ENCODE measurements at regions not wholly inside any gene's neighbourhood (a gene's known extent, or its start where the extent isn't known, plus 50 kb on each side); places are given as distances from the start of the nearest gene placed in this dataset.

DNA sequence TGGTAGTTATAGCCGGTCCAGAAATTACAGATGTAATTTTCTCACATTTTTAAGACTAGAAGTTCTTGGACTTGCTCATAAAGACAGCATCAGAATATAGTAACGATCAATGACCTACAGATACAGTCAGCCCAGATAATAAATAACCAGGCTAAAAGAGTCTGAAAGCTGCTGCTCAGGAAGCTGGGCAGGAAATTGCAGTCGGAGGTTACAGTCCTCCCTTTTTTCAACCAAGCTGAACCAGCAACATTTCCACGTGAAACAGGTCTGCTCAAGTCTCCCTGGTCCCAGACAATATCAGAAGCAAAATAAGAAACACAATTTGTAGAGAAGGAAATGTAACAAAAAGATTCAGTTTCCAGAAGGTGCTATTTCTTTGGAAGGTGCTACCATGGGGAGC lies 457.4 kb downstream of the SIPA1L2 start:
- no peak overlapping the region for H3K27ac ChIP-seq
- DNase-seq (ENCODE audit: low spot score in 2 of 2): no peak
- no peaks in the 10 kb centered on the region for H3K36me3 ChIP-seq
- no peak overlapping the region for H3K4me3 ChIP-seq
- TF ChIP-seq EP300 (IDR thresholded peaks at IDR 0.05): no peak
- TF ChIP-seq, protein P1, sequence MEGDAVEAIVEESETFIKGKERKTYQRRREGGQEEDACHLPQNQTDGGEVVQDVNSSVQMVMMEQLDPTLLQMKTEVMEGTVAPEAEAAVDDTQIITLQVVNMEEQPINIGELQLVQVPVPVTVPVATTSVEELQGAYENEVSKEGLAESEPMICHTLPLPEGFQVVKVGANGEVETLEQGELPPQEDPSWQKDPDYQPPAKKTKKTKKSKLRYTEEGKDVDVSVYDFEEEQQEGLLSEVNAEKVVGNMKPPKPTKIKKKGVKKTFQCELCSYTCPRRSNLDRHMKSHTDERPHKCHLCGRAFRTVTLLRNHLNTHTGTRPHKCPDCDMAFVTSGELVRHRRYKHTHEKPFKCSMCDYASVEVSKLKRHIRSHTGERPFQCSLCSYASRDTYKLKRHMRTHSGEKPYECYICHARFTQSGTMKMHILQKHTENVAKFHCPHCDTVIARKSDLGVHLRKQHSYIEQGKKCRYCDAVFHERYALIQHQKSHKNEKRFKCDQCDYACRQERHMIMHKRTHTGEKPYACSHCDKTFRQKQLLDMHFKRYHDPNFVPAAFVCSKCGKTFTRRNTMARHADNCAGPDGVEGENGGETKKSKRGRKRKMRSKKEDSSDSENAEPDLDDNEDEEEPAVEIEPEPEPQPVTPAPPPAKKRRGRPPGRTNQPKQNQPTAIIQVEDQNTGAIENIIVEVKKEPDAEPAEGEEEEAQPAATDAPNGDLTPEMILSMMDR (IDR thresholded peaks at IDR 0.05): no peak
- TF ChIP-seq POLR2A (IDR thresholded peaks at IDR 0.05): no peak
- 44 to 56% methylated on average over 4 of the region's 4 CpGs for WGBS, 2 donors
- H3K4me1 ChIP-seq: no peaks in the 10 kb centered on the region
- no peaks in the 10 kb centered on the region for H3K27me3 ChIP-seq
- H3K9me3 ChIP-seq: no peaks in the 10 kb centered on the region

DNA sequence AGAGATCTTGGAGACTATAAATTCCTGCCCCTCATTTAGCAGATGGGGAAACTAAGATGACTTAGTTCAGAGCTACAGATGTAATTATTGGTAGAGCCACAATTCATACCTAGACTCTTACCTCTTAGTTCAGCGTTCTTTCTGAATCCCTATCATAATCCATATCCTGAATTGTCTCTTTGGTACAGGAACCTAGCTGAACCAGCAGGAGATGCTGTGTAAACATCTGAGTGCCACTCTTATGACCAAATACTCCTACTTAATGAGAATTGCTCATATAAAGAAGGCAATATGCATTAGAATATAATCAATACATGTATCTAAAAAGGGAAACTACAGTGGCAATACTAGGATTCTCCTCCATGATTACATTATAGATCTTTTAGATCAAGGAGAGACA lies 459.0 kb downstream of the SIPA1L2 start:
- peaks cover 0 to 3% (median 0%) of the 10 kb centered on the region in 4 donors for H3K9me3 ChIP-seq
- H3K27ac ChIP-seq: no peak overlapping the region
- no peak for DNase-seq (ENCODE audit: low spot score in 2 of 2)
- no peaks in the 10 kb centered on the region for H3K27me3 ChIP-seq
- H3K36me3 ChIP-seq: no peaks in the 10 kb centered on the region
- H3K4me3 ChIP-seq: no peak overlapping the region
- TF ChIP-seq POLR2A (IDR thresholded peaks at IDR 0.05) (no peak), EP300 (IDR thresholded peaks at IDR 0.05) (no peak)
- TF ChIP-seq, protein P1 (IDR thresholded peaks at IDR 0.05): no peak
- 96 to 98% methylated on average over 1 of the region's 1 CpG for WGBS, 2 donors
- H3K4me1 ChIP-seq: no peaks in the 10 kb centered on the region

DNA sequence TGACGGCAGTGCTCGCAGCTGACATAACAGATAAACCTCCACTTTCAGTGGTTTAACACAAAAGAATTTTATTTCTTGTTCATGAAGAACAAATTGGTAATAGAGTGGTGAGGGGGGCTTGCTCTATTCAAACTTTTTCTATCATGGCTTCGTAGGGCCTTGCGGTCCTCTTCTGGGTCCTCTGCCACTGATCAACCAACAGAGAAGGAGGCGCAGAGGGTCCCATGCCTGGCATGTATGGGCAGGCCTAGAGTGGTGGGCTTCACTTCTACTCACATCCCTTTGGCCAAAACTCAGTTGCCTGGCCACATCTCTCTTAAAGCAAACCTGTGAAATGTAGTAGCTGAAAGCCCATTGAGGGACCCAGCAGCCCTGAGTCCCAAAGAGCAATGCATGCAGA lies 460.5 kb downstream of the SIPA1L2 start:
- H3K27me3 ChIP-seq: no peaks in the 10 kb centered on the region
- no peak for TF ChIP-seq EP300 (IDR thresholded peaks at IDR 0.05)
- TF ChIP-seq POLR2A (IDR thresholded peaks at IDR 0.05): no peak
- TF ChIP-seq, protein P1 (IDR thresholded peaks at IDR 0.05): no peak

DNA sequence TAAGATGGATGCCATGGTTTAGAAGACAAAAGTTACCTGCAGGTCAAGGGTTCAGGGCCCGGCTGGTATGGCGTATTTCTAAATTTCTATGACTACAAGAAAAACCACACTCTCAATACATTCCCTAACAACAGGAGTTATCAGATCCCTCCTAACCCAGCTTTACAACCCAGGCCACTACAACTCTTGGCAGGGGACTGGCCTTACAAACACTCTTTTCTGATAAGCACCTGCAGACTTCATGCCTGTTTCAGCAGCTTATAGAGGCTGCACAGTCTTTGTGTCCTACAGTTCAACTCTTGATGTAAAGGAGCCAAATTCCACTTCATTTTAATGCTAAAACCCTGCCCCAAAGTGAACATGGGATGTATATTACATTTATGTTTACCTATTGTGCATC lies 461.4 kb downstream of the SIPA1L2 start:
- Histone ChIP-seq H3K4me3 (no peak overlapping the region), H3K27ac (no peak overlapping the region), H3K27me3 (no peaks in the 10 kb centered on the region), H3K36me3 (no peaks in the 10 kb centered on the region), H3K9me3 (peaks cover 0 to 7% (median 0%) of the 10 kb centered on the region in 4 donors), H3K4me1 (no peaks in the 10 kb centered on the region)
- DNase-seq (ENCODE audit: low spot score in 2 of 2): no peak
- TF ChIP-seq, protein P1 (IDR thresholded peaks at IDR 0.05): no peak
- no peak for TF ChIP-seq EP300 (IDR thresholded peaks at IDR 0.05)
- TF ChIP-seq POLR2A (IDR thresholded peaks at IDR 0.05): no peak
- WGBS, 2 donors: 84 to 97% methylated on average over 2 of the region's 2 CpGs

More for the DNA sequence above, 460.5 kb downstream of the SIPA1L2 start:
- Histone ChIP-seq H3K27ac (no peak overlapping the region), H3K9me3 (peaks cover 0 to 7% (median 0%) of the 10 kb centered on the region in 4 donors), H3K4me1 (no peaks in the 10 kb centered on the region), H3K4me3 (no peak overlapping the region), H3K36me3 (no peaks in the 10 kb centered on the region)
- WGBS, 2 donors: 95 to 97% methylated on average over 5 of the region's 5 CpGs
- no peak for DNase-seq (ENCODE audit: low spot score in 2 of 2)

DNA sequence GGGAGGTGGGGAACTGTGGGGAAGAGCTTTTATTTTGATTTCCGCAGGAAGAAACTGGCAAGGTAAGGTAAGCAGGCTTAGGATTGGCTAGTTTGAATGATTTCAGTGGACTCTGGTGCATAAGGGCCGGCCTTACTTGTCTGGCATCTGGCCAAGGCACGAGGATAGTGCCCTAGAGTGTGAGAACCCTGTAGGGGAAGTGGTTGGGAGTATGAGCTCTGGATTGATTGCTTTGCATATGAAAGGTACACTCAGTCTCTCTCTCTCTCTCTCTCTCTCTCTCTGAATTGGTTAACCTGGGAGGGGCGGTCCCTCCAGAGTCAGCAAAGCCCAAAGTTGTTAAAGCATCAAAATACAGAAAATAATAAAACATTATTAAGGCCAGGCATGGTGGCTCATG lies 463.0 kb downstream of the SIPA1L2 start:
- Histone ChIP-seq H3K36me3 (no peaks in the 10 kb centered on the region), H3K9me3 (peaks cover 0 to 7% (median 0%) of the 10 kb centered on the region in 4 donors), H3K27me3 (no peaks in the 10 kb centered on the region), H3K4me3 (no peak overlapping the region), H3K4me1 (peaks cover 0 to 5% (median 0%) of the 10 kb centered on the region in 4 donors), H3K27ac (no peak overlapping the region)
- WGBS, 2 donors: 48 to 60% methylated on average over 4 of the region's 4 CpGs
- TF ChIP-seq POLR2A (IDR thresholded peaks at IDR 0.05) (no peak), EP300 (IDR thresholded peaks at IDR 0.05) (no peak)
- TF ChIP-seq, protein P1 (IDR thresholded peaks at IDR 0.05): no peak
- no peak for DNase-seq (ENCODE audit: low spot score in 2 of 2)
